T-helper 1 cell treated with Interleukin-12 subunit alpha and Interleukin-12 subunit beta and Interleukin-4 antibody, amounts not matched to agents 30 μg/mL and 1 μg/mL, for 36 hours (primary cell): ENCODE measurements at regions not wholly inside any gene's neighbourhood (a gene's known extent, or its start where the extent isn't known, plus 50 kb on each side); places are given as distances from the start of the nearest gene placed in this dataset.
"Not testable (repeated sequence)": the region's sequence is repeated elsewhere in the genome, so short reads cannot be mapped to it uniquely, and the experiment has no call there.

Experiments
- H3K27ac Mint-ChIP-seq: one replicate; pipeline ENCODE4 v1.8.0; 2021; ENCODE audit warnings: mild to moderate bottlenecking, mixed read lengths
- H3K27me3 Mint-ChIP-seq: one replicate; pipeline ENCODE4 v1.8.0; 2021; ENCODE audit warnings: low read depth, mixed read lengths
- H3K36me3 Mint-ChIP-seq: one replicate; pipeline ENCODE4 v1.8.0; 2021; ENCODE audit warnings: low read depth, mixed read lengths
- H3K4me1 Mint-ChIP-seq: one replicate; pipeline ENCODE4 v1.8.0; 2021; ENCODE audit warnings: low read depth, mixed read lengths
- H3K4me3 Mint-ChIP-seq: one replicate; pipeline ENCODE4 v1.8.0; 2021; ENCODE audit warnings: mild to moderate bottlenecking, moderate library complexity, mixed read lengths
- H3K9me3 Mint-ChIP-seq: one replicate; pipeline ENCODE4 v1.8.0; 2021; ENCODE audit warnings: mixed read lengths

DNA sequence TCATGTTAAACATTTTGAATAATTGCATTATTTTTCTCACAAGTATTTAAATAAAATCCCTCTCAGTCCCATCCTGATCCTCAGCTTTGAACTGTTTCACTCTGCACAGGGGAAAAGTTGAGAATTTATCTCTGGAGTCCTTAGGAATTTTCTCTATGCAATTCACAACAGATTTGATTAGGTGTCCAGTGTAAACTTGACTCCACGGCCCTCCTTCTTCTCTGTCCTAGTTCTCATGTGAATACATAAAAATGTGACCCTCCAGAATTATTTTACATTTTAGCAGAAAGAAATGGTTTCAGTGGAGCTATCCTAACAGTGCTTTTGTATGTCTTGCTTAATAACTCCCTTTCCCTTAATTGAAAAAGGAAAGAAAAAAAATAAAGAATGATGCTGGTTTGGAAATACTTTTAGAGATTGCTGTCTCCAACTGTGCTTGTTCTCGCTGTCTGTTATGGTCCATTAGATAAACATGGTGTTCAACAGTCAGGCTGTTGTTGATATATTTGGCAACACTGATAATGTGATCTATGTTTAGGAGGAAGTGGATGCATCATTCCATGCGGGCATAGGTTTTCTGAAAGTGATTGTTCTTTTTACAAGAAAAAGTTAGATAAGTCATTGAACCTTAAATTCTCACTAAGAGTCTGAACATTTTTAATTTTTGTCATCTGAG lies 599.4 kb upstream of the CITED2 start:
- Mint-ChIP-seq H3K27me3 (no peaks in the 10 kb centered on the region), H3K4me1 (no peaks in the 10 kb centered on the region), H3K27ac (no peak overlapping the region), H3K9me3 (no peaks in the 10 kb centered on the region), H3K36me3 (no peaks in the 10 kb centered on the region), H3K4me3 (no peak overlapping the region)

DNA sequence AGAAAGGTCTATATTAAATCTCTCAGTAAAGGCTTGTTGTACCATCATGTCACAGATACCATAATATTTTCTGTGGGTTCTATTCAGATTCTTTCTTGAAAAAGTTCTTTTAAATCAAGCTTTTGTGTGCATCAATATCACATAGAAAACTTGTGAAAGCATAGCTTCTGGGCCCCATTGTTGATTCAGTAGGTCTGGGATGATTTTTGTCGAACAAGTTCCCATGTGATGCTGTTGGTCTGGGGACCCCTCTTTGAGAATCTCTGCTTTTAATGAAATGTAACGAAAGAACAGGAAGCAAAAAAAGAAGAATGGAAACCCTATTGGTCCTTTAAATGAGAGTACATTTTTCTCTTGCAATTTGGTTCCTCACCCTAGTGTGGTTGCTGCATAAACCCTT lies 597.7 kb upstream of the CITED2 start:
- H3K4me3 Mint-ChIP-seq: no peak overlapping the region
- H3K36me3 Mint-ChIP-seq: no peaks in the 10 kb centered on the region
- H3K4me1 Mint-ChIP-seq: no peaks in the 10 kb centered on the region
- H3K27me3 Mint-ChIP-seq: no peaks in the 10 kb centered on the region
- no peaks in the 10 kb centered on the region for H3K9me3 Mint-ChIP-seq
- no peak overlapping the region for H3K27ac Mint-ChIP-seq

DNA sequence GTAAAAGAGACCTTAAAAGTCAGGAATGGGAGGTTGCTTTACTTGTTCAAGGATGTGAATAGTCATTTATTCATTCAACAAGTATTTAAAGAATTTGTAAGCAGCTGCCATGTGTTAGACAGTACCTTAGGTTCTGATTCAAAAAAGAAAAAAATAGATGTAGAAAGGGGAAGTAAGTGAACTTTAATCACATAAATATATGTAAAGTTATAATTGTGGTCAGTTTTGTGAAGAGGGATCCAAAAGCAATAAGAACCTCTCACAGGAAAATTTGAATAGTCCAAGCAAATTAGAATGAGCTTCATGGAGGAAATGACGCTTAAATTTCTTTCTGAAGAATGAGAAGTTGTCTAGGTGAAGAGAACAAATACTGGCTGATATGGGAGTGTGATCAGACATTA lies 596.1 kb upstream of the CITED2 start:
- Mint-ChIP-seq H3K9me3 (no peaks in the 10 kb centered on the region), H3K27ac (no peak overlapping the region), H3K4me3 (no peak overlapping the region)

DNA sequence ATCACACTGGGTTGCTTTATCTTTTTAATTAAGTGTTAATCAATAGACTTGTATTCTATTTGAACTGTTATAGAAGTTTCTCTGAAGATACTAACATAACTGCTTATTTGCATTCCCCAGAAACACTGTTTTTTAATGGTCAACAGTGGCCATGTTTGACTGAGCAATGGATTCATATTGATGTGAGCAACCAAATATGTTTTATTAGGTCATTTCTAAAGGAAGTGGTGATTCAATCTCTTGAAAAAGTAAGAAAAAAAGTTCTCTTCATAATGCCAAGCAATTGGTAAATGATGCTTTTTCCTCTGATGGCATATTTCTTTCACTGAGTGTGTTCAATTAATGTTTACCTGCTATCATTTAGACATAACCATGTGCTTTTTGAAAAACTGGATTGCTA lies 593.0 kb upstream of the CITED2 start:
- H3K4me3 Mint-ChIP-seq: no peak overlapping the region
- no peaks in the 10 kb centered on the region for H3K4me1 Mint-ChIP-seq
- H3K27me3 Mint-ChIP-seq: no peaks in the 10 kb centered on the region
- H3K36me3 Mint-ChIP-seq: no peaks in the 10 kb centered on the region
- no peak overlapping the region for H3K27ac Mint-ChIP-seq
- H3K9me3 Mint-ChIP-seq: no peaks in the 10 kb centered on the region

More for the DNA sequence above, 596.1 kb upstream of the CITED2 start:
- Mint-ChIP-seq H3K4me1 (no peaks in the 10 kb centered on the region), H3K27me3 (no peaks in the 10 kb centered on the region), H3K36me3 (no peaks in the 10 kb centered on the region)

DNA sequence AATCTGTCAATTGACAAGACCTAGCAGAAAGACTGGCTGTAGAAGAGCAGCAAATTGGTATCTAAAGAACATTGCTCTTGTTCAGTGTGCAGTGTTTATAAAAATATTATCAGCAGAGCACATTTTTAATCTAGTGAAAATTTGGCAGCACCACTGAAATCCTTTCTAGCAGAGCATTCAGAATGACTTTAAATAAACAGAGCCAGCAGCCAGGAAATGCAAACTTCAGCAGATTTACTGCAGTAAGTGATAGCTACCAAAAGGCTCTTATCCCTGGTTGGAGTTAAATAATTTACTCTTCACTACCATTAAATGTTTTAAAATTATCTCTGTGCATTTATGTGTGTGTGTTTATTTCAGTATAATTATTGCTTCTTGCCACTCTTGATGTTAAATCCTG lies 590.9 kb upstream of the CITED2 start:
- no peaks in the 10 kb centered on the region for H3K9me3 Mint-ChIP-seq
- no peaks in the 10 kb centered on the region for H3K4me1 Mint-ChIP-seq
- H3K36me3 Mint-ChIP-seq: no peaks in the 10 kb centered on the region
- H3K27ac Mint-ChIP-seq: no peak overlapping the region
- H3K27me3 Mint-ChIP-seq: no peaks in the 10 kb centered on the region
- H3K4me3 Mint-ChIP-seq: no peak overlapping the region

DNA sequence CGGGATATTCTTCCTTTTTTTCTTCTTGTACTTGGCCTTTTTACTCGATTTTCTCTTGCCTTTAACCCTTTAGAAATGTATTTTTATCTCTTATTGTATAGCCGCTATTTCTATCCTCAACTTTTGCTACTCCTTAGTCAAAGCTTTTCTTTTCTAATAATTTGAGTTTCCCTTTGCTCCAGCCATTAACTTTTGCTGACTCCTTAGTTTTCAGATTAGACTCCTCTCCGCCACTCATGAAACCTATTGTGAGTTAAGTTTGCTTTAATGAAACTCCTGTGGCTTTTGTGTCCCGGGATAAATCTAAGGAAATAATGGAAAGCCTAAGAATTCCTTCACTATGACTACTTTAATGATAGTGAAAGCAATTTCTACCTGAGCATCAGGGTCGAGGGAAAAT lies 590.3 kb upstream of the CITED2 start:
- Mint-ChIP-seq H3K4me3 (no peak overlapping the region), H3K27ac (no peak overlapping the region), H3K27me3 (no peaks in the 10 kb centered on the region), H3K36me3 (no peaks in the 10 kb centered on the region), H3K4me1 (no peaks in the 10 kb centered on the region), H3K9me3 (no peaks in the 10 kb centered on the region)

DNA sequence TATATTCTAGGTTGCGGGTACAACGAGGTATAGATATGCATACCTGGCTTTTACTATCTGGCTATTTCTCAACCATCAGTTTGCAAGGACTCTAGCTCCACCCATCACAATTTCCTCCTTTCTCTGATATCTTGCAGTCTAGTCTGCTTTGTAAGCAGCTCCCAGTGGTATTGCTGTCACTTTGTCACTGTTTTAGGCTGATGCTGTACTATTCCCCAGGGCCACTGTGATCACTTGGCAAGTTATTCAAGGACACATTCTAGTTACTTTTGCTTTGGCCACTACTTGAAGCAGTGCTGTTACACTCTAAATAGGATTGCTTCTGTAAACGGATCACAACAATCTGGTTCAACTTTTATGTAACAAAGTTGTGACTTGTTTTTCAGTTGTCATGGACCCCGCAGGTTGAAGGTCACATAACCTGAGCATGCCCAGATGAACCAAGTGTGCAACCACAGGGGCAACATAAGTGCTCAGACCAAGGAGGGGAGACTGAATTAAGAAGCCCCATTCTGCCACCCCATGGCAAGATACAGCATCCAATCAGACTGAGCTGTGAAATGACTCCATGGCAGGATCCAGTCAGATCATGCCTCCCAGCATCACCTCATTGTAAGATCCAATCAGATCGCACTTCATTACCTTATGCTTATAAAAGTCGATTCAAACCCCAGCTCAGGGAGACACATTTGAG lies 588.4 kb upstream of the CITED2 start:
- Mint-ChIP-seq H3K4me3 (no peak overlapping the region), H3K36me3 (no peaks in the 10 kb centered on the region), H3K27ac (no peak overlapping the region), H3K4me1 (no peaks in the 10 kb centered on the region), H3K9me3 (no peaks in the 10 kb centered on the region), H3K27me3 (peaks cover under 1% of the 10 kb centered on the region)

DNA sequence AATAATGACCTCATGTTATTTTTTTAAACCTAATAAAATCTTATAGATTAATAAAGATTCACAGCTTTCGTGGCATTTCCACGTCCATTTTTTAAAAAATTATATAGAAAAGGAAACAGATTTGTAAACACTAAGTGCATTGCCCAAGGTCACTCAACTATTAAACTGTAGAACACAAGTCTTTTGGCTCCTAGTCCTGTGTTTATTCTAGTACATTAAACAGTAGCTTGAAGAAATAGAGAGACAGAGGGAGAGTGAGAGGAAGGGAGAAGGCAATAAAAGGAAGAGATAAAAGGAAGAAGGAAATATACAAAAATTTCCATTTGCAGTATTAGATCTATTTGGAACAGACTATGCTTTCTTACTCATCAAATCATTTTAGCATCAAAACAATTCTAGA lies 586.7 kb upstream of the CITED2 start:
- H3K27ac Mint-ChIP-seq: no peak overlapping the region
- no peaks in the 10 kb centered on the region for H3K36me3 Mint-ChIP-seq
- H3K4me3 Mint-ChIP-seq: no peak overlapping the region
- no peaks in the 10 kb centered on the region for H3K9me3 Mint-ChIP-seq
- H3K4me1 Mint-ChIP-seq: no peaks in the 10 kb centered on the region
- peaks cover 3% of the 10 kb centered on the region for H3K27me3 Mint-ChIP-seq

DNA sequence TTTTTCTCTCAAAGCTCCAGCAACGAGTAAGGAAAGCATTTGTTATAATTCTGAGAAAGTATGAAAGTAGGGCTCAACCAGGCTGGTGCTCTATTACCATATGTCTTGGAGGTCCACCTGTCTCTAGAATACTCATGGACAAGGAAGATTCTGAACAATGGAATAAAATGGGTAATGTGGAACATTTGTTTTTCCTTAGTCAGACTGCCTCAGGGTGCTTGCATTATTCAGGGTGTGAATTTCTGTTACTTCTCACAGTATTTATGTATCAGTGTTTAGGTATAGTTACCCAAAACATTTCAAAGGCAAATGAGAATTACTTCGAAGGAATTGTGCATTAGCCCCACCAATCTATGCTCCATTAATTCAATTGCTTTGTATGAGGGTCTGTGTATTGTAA lies 586.2 kb upstream of the CITED2 start:
- H3K4me1 Mint-ChIP-seq: no peaks in the 10 kb centered on the region
- no peaks in the 10 kb centered on the region for H3K36me3 Mint-ChIP-seq
- H3K9me3 Mint-ChIP-seq: no peaks in the 10 kb centered on the region
- H3K27ac Mint-ChIP-seq: no peak overlapping the region
- peaks cover 3% of the 10 kb centered on the region for H3K27me3 Mint-ChIP-seq
- H3K4me3 Mint-ChIP-seq: no peak overlapping the region

DNA sequence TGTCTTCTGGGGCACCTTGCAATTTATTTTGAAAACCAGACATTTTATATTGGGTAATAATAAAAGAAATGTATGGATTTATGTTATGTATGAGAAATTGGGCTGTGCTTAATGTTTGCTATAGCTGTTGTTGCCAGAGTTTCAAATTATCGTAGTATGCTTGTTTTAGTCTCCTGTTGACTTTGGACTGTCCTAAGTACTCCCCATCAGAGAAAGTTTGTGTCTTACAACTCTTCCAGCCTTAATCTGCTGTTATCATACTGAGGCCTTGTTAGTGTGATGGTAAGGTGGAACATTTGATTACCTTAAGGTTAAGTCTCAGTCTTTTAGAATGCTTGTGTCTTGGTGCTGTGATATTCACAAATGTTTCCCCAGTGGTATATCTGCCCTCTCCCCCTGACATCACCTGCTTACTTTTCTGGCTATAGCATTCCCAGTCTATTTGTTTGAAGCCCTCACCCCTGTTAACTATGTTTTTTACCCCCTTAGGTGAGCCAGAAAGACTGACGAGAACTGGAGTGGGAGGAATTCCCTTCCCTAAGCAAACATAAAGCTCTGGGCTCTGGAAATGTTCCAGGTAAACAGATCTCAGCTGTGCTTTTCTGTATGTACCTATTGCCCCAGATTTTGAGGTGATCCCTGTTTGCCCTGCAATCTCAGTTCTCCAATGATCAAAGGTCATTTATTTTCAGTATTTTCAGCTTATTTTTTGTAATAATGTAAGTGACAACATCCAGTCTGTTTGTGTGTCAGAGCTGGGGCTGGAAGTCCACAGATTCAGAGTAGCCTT lies 581.1 kb upstream of the CITED2 start:
- peaks cover 3% of the 10 kb centered on the region for H3K27me3 Mint-ChIP-seq
- no peak overlapping the region for H3K4me3 Mint-ChIP-seq

DNA sequence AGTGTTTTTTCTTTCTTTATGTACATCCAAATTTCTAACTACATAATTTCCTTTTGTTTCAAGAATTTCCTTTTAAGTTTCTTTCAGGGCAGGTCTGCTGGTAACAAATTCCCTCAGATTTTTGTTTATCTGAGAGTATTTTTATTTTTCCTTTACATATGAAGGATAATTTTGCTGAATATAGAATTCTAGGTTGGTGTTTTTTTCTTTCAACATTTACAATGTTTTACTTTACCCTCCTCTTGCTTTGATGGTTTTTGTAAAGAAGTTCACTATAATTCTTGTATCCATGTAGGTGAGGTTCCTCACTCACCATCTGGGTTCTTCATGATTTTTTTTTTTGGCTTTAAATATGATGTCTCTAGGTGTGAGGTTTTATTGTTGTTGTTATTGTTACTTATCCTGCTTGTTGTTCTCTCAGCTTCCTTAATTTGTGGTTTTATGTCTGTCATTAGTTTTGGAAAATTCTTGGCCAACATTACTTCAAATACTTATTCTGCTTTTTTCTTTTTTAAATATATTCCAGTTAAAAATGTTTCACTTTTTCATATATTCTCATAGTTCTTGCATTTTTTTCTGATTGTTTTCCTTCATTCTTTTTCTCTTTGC lies 580.1 kb upstream of the CITED2 start:
- H3K9me3 Mint-ChIP-seq: no peaks in the 10 kb centered on the region
- peaks cover 3% of the 10 kb centered on the region for H3K27me3 Mint-ChIP-seq
- H3K27ac Mint-ChIP-seq: no peak overlapping the region
- no peaks in the 10 kb centered on the region for H3K4me1 Mint-ChIP-seq
- H3K36me3 Mint-ChIP-seq: no peaks in the 10 kb centered on the region
- H3K4me3 Mint-ChIP-seq: no peak overlapping the region

More for the DNA sequence above, 581.1 kb upstream of the CITED2 start:
- no peaks in the 10 kb centered on the region for H3K9me3 Mint-ChIP-seq
- no peaks in the 10 kb centered on the region for H3K4me1 Mint-ChIP-seq
- H3K36me3 Mint-ChIP-seq: no peaks in the 10 kb centered on the region
- no peak overlapping the region for H3K27ac Mint-ChIP-seq

DNA sequence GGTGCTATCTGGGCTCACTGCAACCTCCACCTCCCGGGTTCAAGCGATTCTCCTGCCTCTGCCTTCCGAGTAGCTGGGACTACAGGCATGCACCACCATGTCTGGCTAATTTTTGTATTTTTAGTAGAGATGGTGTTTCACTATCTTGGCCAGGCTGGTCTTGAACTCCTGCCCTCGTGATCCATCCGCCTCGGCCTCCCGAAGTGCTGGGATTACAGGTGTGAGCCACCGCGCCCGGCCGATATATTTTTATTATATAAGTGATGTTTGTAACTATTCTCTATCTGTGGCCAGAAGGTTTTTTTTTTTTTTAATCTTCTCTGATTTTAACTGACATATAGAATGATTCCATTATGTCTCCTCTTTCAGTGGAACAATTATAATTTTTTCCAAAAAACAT lies 579.3 kb upstream of the CITED2 start:
- not testable (repeated sequence) for H3K36me3 Mint-ChIP-seq, H3K4me1 Mint-ChIP-seq, H3K27ac Mint-ChIP-seq, H3K9me3 Mint-ChIP-seq, H3K4me3 Mint-ChIP-seq, H3K27me3 Mint-ChIP-seq

DNA sequence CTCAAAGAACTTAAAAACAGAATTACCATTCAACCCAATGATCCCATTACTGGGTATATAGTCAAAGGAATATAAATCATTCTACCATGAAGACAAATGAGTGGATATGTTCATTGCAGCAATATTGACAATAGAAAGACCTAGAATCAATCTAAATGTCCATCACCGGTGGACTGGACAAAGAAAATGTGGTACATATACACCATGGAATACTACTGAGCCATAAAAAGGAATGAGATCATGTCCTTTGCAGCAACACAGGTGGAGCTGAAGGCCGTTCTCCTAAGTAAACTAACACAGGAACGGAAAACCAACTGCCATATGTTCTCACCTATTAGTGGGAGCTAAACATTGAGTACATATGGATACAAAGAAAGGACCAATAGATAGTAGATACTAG lies 576.7 kb upstream of the CITED2 start:
- no peaks in the 10 kb centered on the region for H3K9me3 Mint-ChIP-seq
- no peaks in the 10 kb centered on the region for H3K4me1 Mint-ChIP-seq
- H3K4me3 Mint-ChIP-seq: no peak overlapping the region
- H3K36me3 Mint-ChIP-seq: no peaks in the 10 kb centered on the region
- H3K27ac Mint-ChIP-seq: no peak overlapping the region
- no peaks in the 10 kb centered on the region for H3K27me3 Mint-ChIP-seq

DNA sequence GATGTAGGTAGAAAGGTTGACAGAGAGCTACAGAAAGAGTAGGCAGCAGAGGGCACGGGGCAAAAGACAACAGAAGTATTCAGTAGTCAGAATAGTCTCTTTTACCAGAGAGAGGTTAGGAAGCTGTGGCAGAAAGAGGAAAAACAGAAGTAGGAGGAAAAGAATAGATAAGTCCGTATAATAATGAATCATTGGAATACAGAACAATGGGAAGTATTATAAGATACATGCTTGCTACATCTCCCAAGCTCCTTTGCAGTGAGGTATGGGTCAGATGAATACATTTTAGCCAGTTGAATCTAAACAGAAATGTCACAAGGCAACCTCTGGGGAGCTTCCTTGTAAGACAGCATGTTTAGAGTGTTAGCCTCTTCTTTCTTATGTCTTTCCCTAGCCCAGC lies 570.5 kb upstream of the CITED2 start:
- Mint-ChIP-seq H3K36me3 (no peaks in the 10 kb centered on the region), H3K9me3 (no peaks in the 10 kb centered on the region), H3K4me1 (no peaks in the 10 kb centered on the region), H3K4me3 (no peak overlapping the region), H3K27ac (no peak overlapping the region), H3K27me3 (no peaks in the 10 kb centered on the region)

DNA sequence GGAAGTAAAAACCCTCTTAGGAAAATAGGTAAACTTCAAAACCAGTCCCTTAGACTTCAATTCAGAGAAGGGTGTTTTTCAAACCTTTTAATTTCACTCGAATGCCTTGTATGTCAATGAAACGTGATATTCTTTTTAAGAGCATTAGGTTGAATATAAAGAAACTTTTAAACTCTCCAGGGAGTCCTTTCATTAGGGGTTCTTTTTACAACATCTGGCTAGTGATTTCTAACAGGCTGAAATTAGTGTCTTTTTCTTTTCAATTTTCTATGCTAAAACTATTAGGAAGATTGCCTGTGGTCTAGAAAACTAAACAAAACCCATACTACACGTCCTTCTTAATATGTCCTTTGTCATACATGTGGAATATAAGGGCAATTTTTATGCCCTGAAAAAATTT lies 569.7 kb upstream of the CITED2 start:
- Mint-ChIP-seq H3K4me1 (no peaks in the 10 kb centered on the region), H3K9me3 (no peaks in the 10 kb centered on the region), H3K4me3 (no peak overlapping the region), H3K27ac (no peak overlapping the region), H3K27me3 (no peaks in the 10 kb centered on the region), H3K36me3 (no peaks in the 10 kb centered on the region)
